ENCODE measurements at regions not wholly inside any gene's neighbourhood (a gene's known extent, or its start where the extent isn't known, plus 50 kb on each side); places are given as distances from the start of the nearest gene placed in this dataset.

- no peak for TF ChIP-seq CTCF (IDR thresholded peaks at IDR 0.05)
- Mint-ChIP-seq H3K9me3 (ENCODE audit: low read depth) (peaks cover 16% of the 10 kb centered on the region), H3K4me1 (ENCODE audit: low read depth) (peaks cover 6% of the 10 kb centered on the region), H3K4me3 (ENCODE audit: unreplicated experiment) (no peak overlapping the region), H3K27me3 (ENCODE audit: low read depth) (no peaks in the 10 kb centered on the region), H3K27ac (ENCODE audit: unreplicated experiment) (no peak overlapping the region), H3K36me3 (ENCODE audit: low read depth) (peaks cover 1% of the 10 kb centered on the region)
- DNase-seq (ENCODE audit: low spot score): no peak
Measured at GRCh38 chr6:51382847-51383246, 564.2 kb downstream of the TFAP2B start.

GRCh38 chr6:51384736-51385135, 566.1 kb downstream of the TFAP2B start:
- DNase-seq (ENCODE audit: low spot score): no peak
- Mint-ChIP-seq H3K9me3 (ENCODE audit: low read depth) (peaks cover 16% of the 10 kb centered on the region), H3K27me3 (ENCODE audit: low read depth) (no peaks in the 10 kb centered on the region), H3K36me3 (ENCODE audit: low read depth) (no peaks in the 10 kb centered on the region), H3K4me1 (ENCODE audit: low read depth) (peaks cover 2% of the 10 kb centered on the region), H3K4me3 (ENCODE audit: unreplicated experiment) (no peak overlapping the region), H3K27ac (ENCODE audit: unreplicated experiment) (no peak overlapping the region)
- no peak for TF ChIP-seq CTCF (IDR thresholded peaks at IDR 0.05)

GRCh38 chr6:51386347-51386836, 567.7 kb downstream of the TFAP2B start:
- no peak for TF ChIP-seq CTCF (IDR thresholded peaks at IDR 0.05)

GRCh38 chr6:51387907-51388306, 569.2 kb downstream of the TFAP2B start:
- H3K4me3 Mint-ChIP-seq (ENCODE audit: unreplicated experiment): no peak overlapping the region
- H3K27me3 Mint-ChIP-seq (ENCODE audit: low read depth): no peaks in the 10 kb centered on the region
- no peak for DNase-seq (ENCODE audit: low spot score)
- TF ChIP-seq CTCF (IDR thresholded peaks at IDR 0.05): no peak
- peaks cover 16% of the 10 kb centered on the region for H3K9me3 Mint-ChIP-seq (ENCODE audit: low read depth)
- H3K27ac Mint-ChIP-seq (ENCODE audit: unreplicated experiment): no peak overlapping the region
- H3K4me1 Mint-ChIP-seq (ENCODE audit: low read depth): no peaks in the 10 kb centered on the region
- H3K36me3 Mint-ChIP-seq (ENCODE audit: low read depth): no peaks in the 10 kb centered on the region

More at GRCh38 chr6:51386347-51386836, 567.7 kb downstream of the TFAP2B start:
- no peaks in the 10 kb centered on the region for H3K27me3 Mint-ChIP-seq (ENCODE audit: low read depth)
- H3K4me3 Mint-ChIP-seq (ENCODE audit: unreplicated experiment): no peak overlapping the region
- no peak for DNase-seq (ENCODE audit: low spot score)
- no peaks in the 10 kb centered on the region for H3K4me1 Mint-ChIP-seq (ENCODE audit: low read depth)
- H3K9me3 Mint-ChIP-seq (ENCODE audit: low read depth): peaks cover 16% of the 10 kb centered on the region
- no peaks in the 10 kb centered on the region for H3K36me3 Mint-ChIP-seq (ENCODE audit: low read depth)
- no peak overlapping the region for H3K27ac Mint-ChIP-seq (ENCODE audit: unreplicated experiment)

- Mint-ChIP-seq H3K4me3 (ENCODE audit: unreplicated experiment) (no peak overlapping the region), H3K9me3 (ENCODE audit: low read depth) (no peaks in the 10 kb centered on the region), H3K36me3 (ENCODE audit: low read depth) (no peaks in the 10 kb centered on the region), H3K4me1 (ENCODE audit: low read depth) (peaks cover 2% of the 10 kb centered on the region), H3K27me3 (ENCODE audit: low read depth) (no peaks in the 10 kb centered on the region), H3K27ac (ENCODE audit: unreplicated experiment) (no peak overlapping the region)
- no peak for DNase-seq (ENCODE audit: low spot score)
- TF ChIP-seq CTCF (IDR thresholded peaks at IDR 0.05): no peak
Measured at GRCh38 chr6:51394061-51394460, 575.4 kb downstream of the TFAP2B start.
